Motor neuron (in vitro differentiated cells): ENCODE measurements at regions not wholly inside any gene's neighbourhood (a gene's known extent, or its start where the extent isn't known, plus 50 kb on each side); places are given as distances from the start of the nearest gene placed in this dataset.
"Not testable (repeated sequence)": the region's sequence is repeated elsewhere in the genome, so short reads cannot be mapped to it uniquely, and the experiment has no call there.

ENCODE experiments used
- ATAC-seq, 8 experiments: fragments of 200-7000 bp; cut with Tn5 transposase; replicated peaks in 6 of 8; 2 replicates each; pipeline ENCODE4 v1.8.0; 2021; ENCODE audit warnings: mild to moderate bottlenecking in 8 of 8, moderate library complexity in 8 of 8
- H3K27ac ChIP-seq, 2 donors: fragments of 250-450 bp; sonication (Bioruptor Pico); 2 replicates each; pipeline ENCODE4 v1.9.0; 2021; ENCODE audit warnings: antibody characterized with exemption in 2 of 2, mild to moderate bottlenecking in 2 of 2, moderate library complexity in 1 of 2
- H3K4me1 ChIP-seq, 2 donors: fragments of 250-450 bp; sonication (Bioruptor Pico); replicated peaks in 1 of 2; 2 replicates each; pipeline ENCODE4 v1.6.1; 2021; ENCODE audit warnings: antibody characterized with exemption in 2 of 2, mild to moderate bottlenecking in 2 of 2, moderate library complexity in 1 of 2
- H3K4me3 ChIP-seq, 5 donors: fragments of 250-450 bp; sonication (Bioruptor Pico); 2 replicates each; pipeline ENCODE4 v1.9.0; 2021; ENCODE audit warnings: antibody characterized with exemption in 5 of 5, mild to moderate bottlenecking in 5 of 5, moderate library complexity in 4 of 5
- WGBS, 10 experiments: fragments of 450-650 bp; shearing (Covaris generic); methylation state at CpG; one replicate each; pipeline ENCODE4 v1.0.0; 2022; 5-methylcytosine and 5-hydroxymethylcytosine counted together
- in situ Hi-C, 9 experiments: fragments of 400-800 bp; cut with MboI; loops; one replicate each; pipeline ENCODE4 v1.15.0; 2021; ENCODE audit warnings: low sequenced_read_pairs in 9 of 9, low pct_unique_long_range_greater_than_20kb in 2 of 9; ENCODE audit not compliant: unreplicated experiment in 9 of 9

DNA sequence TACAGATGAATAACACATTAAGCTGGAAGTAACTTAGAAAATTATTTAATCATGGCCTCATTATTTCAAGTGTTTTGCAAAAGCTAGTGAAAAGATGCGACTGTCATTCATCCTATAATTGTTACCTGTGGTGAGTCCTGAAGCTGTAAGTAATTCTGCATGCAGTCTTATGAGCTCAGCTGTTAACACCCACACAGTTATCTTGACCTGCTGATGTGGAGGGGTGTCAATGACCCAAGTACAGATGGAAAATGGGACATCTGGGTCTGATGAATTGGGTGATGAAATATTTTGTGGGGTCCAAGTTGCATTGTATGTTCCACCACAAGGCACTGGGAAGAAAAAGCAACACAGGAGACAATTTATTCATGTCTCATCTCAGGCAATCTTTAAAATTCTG lies 68.9 kb downstream of the OR13A1 start:
- Histone ChIP-seq H3K4me1 (no peaks in the 10 kb centered on the region), H3K27ac (no peak overlapping the region), H3K4me3 (no peak overlapping the region)
- no peak for ATAC-seq
- in situ Hi-C loops = loop anchor here in 1 of 9 experiments (25.0 kb wide), 1 partner anchor 234 kb away; the partner anchor contains the start of gene ZNF22
- 13 to 100% (median 83%) methylated on average over 1 of the region's 1 CpG; no CpG with 5 or more reads in 3 of the 10 experiments for WGBS, 10 experiments

GRCh38 chr10:45249978-45250693 lies 65.3 kb downstream of the OR13A1 start:
- 20 to 57% (median 35%) methylated on average over 3 to 17 of the region's 17 CpGs for WGBS, 10 experiments
- in situ Hi-C loops = loop anchor here in 2 of 9 experiments (25.0 kb wide), 4 partner anchors 187 to 412 kb away; partner anchors contain the start of genes ZFAND4 (in 1 of the 2) and ZNF22 (in 1 of the 2)
- ATAC-seq = peak; percentile 66 to 94 (median 84)
- peak overlapping the region; percentile 21 to 38 (median 30) for H3K4me3 ChIP-seq
- no peaks in the 10 kb centered on the region for H3K4me1 ChIP-seq
- H3K27ac ChIP-seq = no peak overlapping the region

- H3K4me3 ChIP-seq, H3K27ac ChIP-seq, ATAC-seq, H3K4me1 ChIP-seq: not testable (repeated sequence)
- in situ Hi-C loops = loop anchor here in 2 of 9 experiments (25.0 kb wide), 3 partner anchors 187 to 412 kb away; partner anchors contain the start of gene ZFAND4 (in 1 of the 2)
- WGBS, 10 experiments = 81 to 92% methylated on average over 2 to 4 of the region's 6 CpGs; no CpG with 5 or more reads in 8 of the 10 experiments
These were observed 64.7 kb downstream of the OR13A1 start for GRCh38 chr10:45250694-45251075.
